MM.1S (cell line): ENCODE measurements at regions not wholly inside any gene's neighbourhood (a gene's known extent, or its start where the extent isn't known, plus 50 kb on each side); places are given as distances from the start of the nearest gene placed in this dataset.
A peak's percentile ranks its signal among the peaks of the same experiment; 100 is the strongest.

ENCODE experiments used
- DNase-seq: peaks from one replicate; pipeline ENCODE4 v3.0.0-alpha.2; 2015
- H2AFZ ChIP-seq: fragments of 300-600 bp; sonication (generic); 2 replicates; pipeline ENCODE4 v1.6.0; 2016; ENCODE audit warnings: antibody characterized with exemption, low read length
- H3F3A ChIP-seq: fragments of 300-600 bp; sonication (generic); 2 replicates; pipeline ENCODE4 v1.6.1; 2016; ENCODE audit warnings: mild to moderate bottlenecking, antibody characterized with exemption, low read length, moderate library complexity, mixed read lengths; ENCODE audit not compliant: insufficient read depth
- H3K27ac ChIP-seq: fragments of 300-600 bp; sonication (generic); 2 replicates; pipeline ENCODE4 v1.5.1; 2016; ENCODE audit warnings: mild to moderate bottlenecking, low read length
- H3K27me3 ChIP-seq: fragments of 300-600 bp; sonication (generic); replicated peaks from 2 replicates; pipeline ENCODE4 v1.6.0; 2016; ENCODE audit warnings: low read length; ENCODE audit not compliant: insufficient read depth
- H3K36me3 ChIP-seq: fragments of 300-600 bp; sonication (generic); replicated peaks from 2 replicates; pipeline ENCODE4 v1.6.1; 2016; ENCODE audit warnings: mild to moderate bottlenecking, low read length, mixed read lengths; ENCODE audit not compliant: insufficient read depth
- H3K4me1 ChIP-seq: fragments of 300-600 bp; sonication (generic); 2 replicates; pipeline ENCODE4 v1.6.1; 2016; ENCODE audit warnings: low read length, mixed read lengths
- H3K4me2 ChIP-seq: fragments of 300-600 bp; sonication (generic); 2 replicates; pipeline ENCODE4 v1.6.0; 2016; ENCODE audit warnings: low read depth, low read length
- H3K4me3 ChIP-seq: fragments of 300-600 bp; sonication (generic); 2 replicates; pipeline ENCODE4 v1.5.1; 2016; ENCODE audit warnings: low read length, mixed read lengths
- H3K79me2 ChIP-seq: fragments of 300-600 bp; sonication (generic); 2 replicates; pipeline ENCODE4 v1.6.1; 2016; ENCODE audit warnings: mixed run types, low read length, mixed read lengths
- H3K9ac ChIP-seq: fragments of 300-600 bp; sonication (generic); 2 replicates; pipeline ENCODE4 v1.6.1; 2016; ENCODE audit warnings: low read length, mixed read lengths
- H3K9me2 ChIP-seq: fragments of 300-600 bp; sonication (generic); replicated peaks from 2 replicates; pipeline ENCODE4 v1.6.1; 2016; ENCODE audit warnings: mild to moderate bottlenecking, low read length, mixed read lengths; ENCODE audit not compliant: insufficient read depth
- H3K9me3 ChIP-seq: fragments of 300-600 bp; sonication (generic); replicated peaks from 2 replicates; pipeline ENCODE4 v1.6.1; 2016; ENCODE audit warnings: mild to moderate bottlenecking, low read length, mixed read lengths; ENCODE audit not compliant: insufficient read depth
- H4K20me1 ChIP-seq: fragments of 300-600 bp; sonication (generic); 2 replicates; pipeline ENCODE4 v1.6.1; 2016; ENCODE audit warnings: mild to moderate bottlenecking, low read length, moderate library complexity, mixed read lengths; ENCODE audit not compliant: insufficient read depth
- CTCF ChIP-seq: fragments of 300-600 bp; sonication (generic); IDR thresholded peaks from 2 replicates; pipeline ENCODE4 v1.5.1; 2016; ENCODE audit warnings: antibody characterized with exemption, low read length, mixed read lengths
- EZH2 ChIP-seq: fragments of 300-600 bp; sonication (generic); optimal IDR thresholded peaks from 2 replicates; pipeline ENCODE3; 2017; ENCODE audit warnings: low read depth, mild to moderate bottlenecking, antibody characterized with exemption, low read length, mixed read lengths
- EZH2phosphoT487 ChIP-seq: fragments of 300-600 bp; sonication (generic); IDR thresholded peaks from 2 replicates; pipeline ENCODE4 v1.6.1; 2018; ENCODE audit warnings: antibody characterized with exemption, low read length

- no peaks in the 10 kb centered on the region for H3K4me1 ChIP-seq
- H3K9me2 ChIP-seq, result no peaks in the 10 kb centered on the region
- no peaks in the 10 kb centered on the region for H3K79me2 ChIP-seq
- no peaks in the 10 kb centered on the region for H3K36me3 ChIP-seq
- TF ChIP-seq CTCF, result no peak
- no peak overlapping the region for H3K27ac ChIP-seq
- no peak for DNase-seq
- H3K9me3 ChIP-seq, result no peaks in the 10 kb centered on the region
- H3F3A ChIP-seq, result no peaks in the 10 kb centered on the region
- H3K4me2 ChIP-seq, result peak overlapping the region; percentile 15; the same call in 1 of the 2 replicates
- no peak overlapping the region for H3K9ac ChIP-seq
- no peaks in the 10 kb centered on the region for H3K27me3 ChIP-seq
- H4K20me1 ChIP-seq, result no peaks in the 10 kb centered on the region
- peak overlapping the region; percentile 4; the same call in 1 of the 2 replicates for H2AFZ ChIP-seq
- H3K4me3 ChIP-seq, result no peak overlapping the region
Measured at GRCh38 chr10:6885284-6885683, 305.2 kb upstream of the PRKCQ start.

- no peaks in the 10 kb centered on the region for H3K9me2 ChIP-seq
- TF ChIP-seq EZH2phosphoT487, result no peak
- TF ChIP-seq EZH2, result no peak
- TF ChIP-seq CTCF, result no peak
- H3K9ac ChIP-seq, result no peak overlapping the region
- H2AFZ ChIP-seq, result no peak overlapping the region
- H3K4me3 ChIP-seq, result no peak overlapping the region
- H3K9me3 ChIP-seq, result no peaks in the 10 kb centered on the region
- no peak overlapping the region for H3K4me2 ChIP-seq
- H3K27me3 ChIP-seq, result no peaks in the 10 kb centered on the region
- no peaks in the 10 kb centered on the region for H3K36me3 ChIP-seq
- no peaks in the 10 kb centered on the region for H3K79me2 ChIP-seq
- no peaks in the 10 kb centered on the region for H3K4me1 ChIP-seq
- no peaks in the 10 kb centered on the region for H3F3A ChIP-seq
- no peaks in the 10 kb centered on the region for H4K20me1 ChIP-seq
- H3K27ac ChIP-seq, result no peak overlapping the region
- DNase-seq, result no peak
Measured at GRCh38 chr10:6881987-6882386, 301.9 kb upstream of the PRKCQ start.

- Histone ChIP-seq H4K20me1 (no peaks in the 10 kb centered on the region), H3K4me1 (no peaks in the 10 kb centered on the region), H3K4me3 (no peak overlapping the region), H3K4me2 (no peak overlapping the region), H2AFZ (no peak overlapping the region), H3K27me3 (no peaks in the 10 kb centered on the region), H3K79me2 (no peaks in the 10 kb centered on the region), H3K9ac (no peak overlapping the region), H3K9me2 (no peaks in the 10 kb centered on the region), H3K36me3 (no peaks in the 10 kb centered on the region), H3K27ac (no peak overlapping the region), H3K9me3 (no peaks in the 10 kb centered on the region), H3F3A (no peaks in the 10 kb centered on the region)
- TF ChIP-seq CTCF (no peak), EZH2phosphoT487 (no peak)
- DNase-seq, result no peak
Measured at GRCh38 chr10:6877722-6878392, 297.8 kb upstream of the PRKCQ start.
